Mesenteric fat pad (tissue), 1 donor: ENCODE measurements at regions not wholly inside any gene's neighbourhood (a gene's known extent, or its start where the extent isn't known, plus 50 kb on each side); places are given as distances from the start of the nearest gene placed in this dataset.

Source experiments
- DNase-seq: peaks from one replicate; pipeline ENCODE4 v3.0.0-alpha.2; 2020; ENCODE audit warnings: low spot score
- donor health status: DM: yes; HTN: yes; CAD: no.

- DNase-seq: peak; percentile 22
Observed at GRCh38 chr22:48090332-48090672, 1327.9 kb downstream of the TBC1D22A start.

GRCh38 chr22:48089601-48090331 is 1327.3 kb downstream of the TBC1D22A start:
- peak; percentile 91 for DNase-seq

GRCh38 chr22:48088926-48089536 is 1326.6 kb downstream of the TBC1D22A start:
- peak; percentile 69 for DNase-seq

GRCh38 chr22:48088251-48088650 is 1325.8 kb downstream of the TBC1D22A start:
- no peak for DNase-seq

- DNase-seq: peak; percentile 24
Observed at GRCh38 chr22:48085901-48086645, 1323.6 kb downstream of the TBC1D22A start.

- DNase-seq: no peak
Observed at GRCh38 chr22:48084729-48085050, 1322.2 kb downstream of the TBC1D22A start.

GRCh38 chr22:48084041-48084728 is 1321.7 kb downstream of the TBC1D22A start:
- DNase-seq: no peak

- DNase-seq: no peak
Observed at GRCh38 chr22:48083502-48083901, 1321.1 kb downstream of the TBC1D22A start.

GRCh38 chr22:48082284-48082683 is 1319.8 kb downstream of the TBC1D22A start:
- no peak for DNase-seq

GRCh38 chr22:48081281-48081680 is 1318.8 kb downstream of the TBC1D22A start:
- DNase-seq: no peak

GRCh38 chr22:48080316-48081165 is 1318.1 kb downstream of the TBC1D22A start:
- DNase-seq: no peak

- no peak for DNase-seq
Observed at GRCh38 chr22:48079505-48080290, 1317.2 kb downstream of the TBC1D22A start.

GRCh38 chr22:48078825-48079224 is 1316.4 kb downstream of the TBC1D22A start:
- no peak for DNase-seq

- DNase-seq: no peak
Observed at GRCh38 chr22:48077699-48078098, 1315.2 kb downstream of the TBC1D22A start.

- no peak for DNase-seq
Observed at GRCh38 chr22:48076008-48076407, 1313.6 kb downstream of the TBC1D22A start.

GRCh38 chr22:48075604-48076003 is 1313.2 kb downstream of the TBC1D22A start:
- no peak for DNase-seq

GRCh38 chr22:48072777-48073176 is 1310.3 kb downstream of the TBC1D22A start:
- no peak for DNase-seq

GRCh38 chr22:48071828-48072227 is 1309.4 kb downstream of the TBC1D22A start:
- no peak for DNase-seq

- DNase-seq: no peak
Observed at GRCh38 chr22:48071305-48071704, 1308.9 kb downstream of the TBC1D22A start.

GRCh38 chr22:48070760-48071159 is 1308.3 kb downstream of the TBC1D22A start:
- DNase-seq: no peak
